GM19025 (cell line): ENCODE measurements at regions not wholly inside any gene's neighbourhood (a gene's known extent, or its start where the extent isn't known, plus 50 kb on each side); places are given as distances from the start of the nearest gene placed in this dataset.
"Not testable (repeated sequence)": the region's sequence is repeated elsewhere in the genome, so short reads cannot be mapped to it uniquely, and the experiment has no call there.

ENCODE experiments used
- ATAC-seq: cut with Tn5 transposase; IDR thresholded peaks from one replicate; pipeline ENCODE4 v1.9.1; 2021; ENCODE audit warnings: mild to moderate bottlenecking, low read depth, moderate library complexity; ENCODE audit not compliant: unreplicated experiment

GRCh38 chr15:98541519-98541918, 106.8 kb upstream of the IGF1R start:
- no peak for ATAC-seq

- ATAC-seq, result no peak
These were observed 105.1 kb upstream of the IGF1R start for GRCh38 chr15:98543237-98543636.

- no peak for ATAC-seq
These were observed 102.0 kb upstream of the IGF1R start for GRCh38 chr15:98546329-98546728.

- no peak for ATAC-seq
These were observed 101.1 kb upstream of the IGF1R start for GRCh38 chr15:98547275-98547674.

GRCh38 chr15:98547741-98548138, 100.6 kb upstream of the IGF1R start:
- no peak for ATAC-seq

- no peak for ATAC-seq
These were observed 100.0 kb upstream of the IGF1R start for GRCh38 chr15:98548139-98548971.

- ATAC-seq, result no peak
These were observed 99.3 kb upstream of the IGF1R start for GRCh38 chr15:98549003-98549402.

- no peak for ATAC-seq
These were observed 98.6 kb upstream of the IGF1R start for GRCh38 chr15:98549741-98550140.

GRCh38 chr15:98550363-98550762, 98.0 kb upstream of the IGF1R start:
- ATAC-seq, result not testable (repeated sequence)

GRCh38 chr15:98551936-98552562, 96.3 kb upstream of the IGF1R start:
- ATAC-seq, result no peak

GRCh38 chr15:98554272-98555172, 93.8 kb upstream of the IGF1R start:
- ATAC-seq, result no peak

GRCh38 chr15:98555173-98555515, 93.2 kb upstream of the IGF1R start:
- no peak for ATAC-seq

GRCh38 chr15:98556321-98556720, 92.0 kb upstream of the IGF1R start:
- no peak for ATAC-seq

- no peak for ATAC-seq
These were observed 88.0 kb upstream of the IGF1R start for GRCh38 chr15:98560338-98560737.

- no peak for ATAC-seq
These were observed 87.0 kb upstream of the IGF1R start for GRCh38 chr15:98561169-98561941.

- ATAC-seq, result no peak
These were observed 85.9 kb upstream of the IGF1R start for GRCh38 chr15:98562331-98562937.

GRCh38 chr15:98565566-98565965, 82.8 kb upstream of the IGF1R start:
- no peak for ATAC-seq

- no peak for ATAC-seq
These were observed 80.4 kb upstream of the IGF1R start for GRCh38 chr15:98567951-98568350.

GRCh38 chr15:98568382-98569017, 79.8 kb upstream of the IGF1R start:
- ATAC-seq, result no peak

- no peak for ATAC-seq
These were observed 78.2 kb upstream of the IGF1R start for GRCh38 chr15:98570119-98570518.
